IMR-90 (cell line): ENCODE measurements at regions not wholly inside any gene's neighbourhood (a gene's known extent, or its start where the extent isn't known, plus 50 kb on each side); places are given as distances from the start of the nearest gene placed in this dataset.

Experiments used
- BHLHE40 ChIP-seq: fragments of 150-350 bp; IDR thresholded peaks from 2 replicates; pipeline ENCODE4 v1.6.1; 2016; ENCODE audit warnings: mild to moderate bottlenecking, low read depth, low read length
- CEBPB ChIP-seq: IDR thresholded peaks from 2 replicates; pipeline ENCODE4 v1.6.1; 2012; ENCODE audit warnings: low read depth, low read length, improper control_type of control experiment
- CTCF ChIP-seq: conservative IDR thresholded peaks from 2 replicates; pipeline ENCODE4 v1.5.1; 2012; ENCODE audit warnings: mild to moderate bottlenecking, low read depth, low read length, improper control_type of control experiment
- FOS ChIP-seq: fragments of 150-350 bp; IDR thresholded peaks from 2 replicates; pipeline ENCODE4 v1.6.1; 2016; ENCODE audit warnings: low read depth, low read length
- MXI1 ChIP-seq: IDR thresholded peaks from 2 replicates; pipeline ENCODE4 v1.6.1; 2012; ENCODE audit warnings: low read depth, mild to moderate bottlenecking, low read length, moderate library complexity, borderline replicate concordance
- NFE2L2 ChIP-seq: fragments of 150-350 bp; IDR thresholded peaks from 2 replicates; pipeline ENCODE4 v1.6.1; 2016; ENCODE audit warnings: low read depth, mild to moderate bottlenecking, low read length
- POLR2A ChIP-seq: IDR thresholded peaks from 2 replicates; pipeline ENCODE4 v1.6.1; 2012; ENCODE audit warnings: mild to moderate bottlenecking, low read depth, low read length
- RAD21 ChIP-seq: IDR thresholded peaks from 2 replicates; pipeline ENCODE4 v1.6.1; 2012; ENCODE audit warnings: low read length, improper control_type of control experiment
- RCOR1 ChIP-seq: IDR thresholded peaks from 2 replicates; pipeline ENCODE4 v1.6.1; 2012; ENCODE audit warnings: mild to moderate bottlenecking, low read length, improper control_type of control experiment; ENCODE audit not compliant: insufficient replicate concordance
- RFX5 ChIP-seq: IDR thresholded peaks from 2 replicates; pipeline ENCODE4 v1.8.0; 2012; ENCODE audit warnings: low read depth, mild to moderate bottlenecking, low read length, moderate library complexity
- SMC3 ChIP-seq: fragments of 150-350 bp; IDR thresholded peaks from 2 replicates; pipeline ENCODE4 v1.6.1; 2016; ENCODE audit warnings: low read depth, mild to moderate bottlenecking, antibody characterized with exemption, low read length, moderate library complexity
- USF2 ChIP-seq: fragments of 150-350 bp; IDR thresholded peaks from 2 replicates; pipeline ENCODE4 v1.6.1; 2017; ENCODE audit warnings: mild to moderate bottlenecking, antibody characterized with exemption, low read length, low read depth

- TF ChIP-seq USF2 (no peak), CTCF (no peak), POLR2A (no peak), RFX5 (no peak), MXI1 (no peak), RAD21 (no peak), NFE2L2 (no peak), BHLHE40 (no peak), RCOR1 (no peak), FOS (no peak), CEBPB (no peak), SMC3 (no peak)
Measured at GRCh38 chr13:28558567-28558966, 63.6 kb upstream of the FLT1 start.
